HG02943 (cell line): ENCODE measurements at regions not wholly inside any gene's neighbourhood (a gene's known extent, or its start where the extent isn't known, plus 50 kb on each side); places are given as distances from the start of the nearest gene placed in this dataset.

Experiments
- ATAC-seq: cut with Tn5 transposase; IDR thresholded peaks from one replicate; pipeline ENCODE4 v1.9.1; 2021; ENCODE audit warnings: mild to moderate bottlenecking, low read depth, moderate library complexity; ENCODE audit not compliant: unreplicated experiment

GRCh38 chr3:459311-459670, 262.7 kb downstream of the CHL1 start:
- ATAC-seq = no peak

- no peak for ATAC-seq
Observed at GRCh38 chr3:461006-461405, 264.4 kb downstream of the CHL1 start.

GRCh38 chr3:462851-463250, 266.3 kb downstream of the CHL1 start:
- ATAC-seq = no peak

- peak; percentile 99 for ATAC-seq
Observed at GRCh38 chr3:463252-464192, 267.0 kb downstream of the CHL1 start.

- ATAC-seq = no peak
Observed at GRCh38 chr3:464255-464654, 267.7 kb downstream of the CHL1 start.

GRCh38 chr3:468172-468571, 271.6 kb downstream of the CHL1 start:
- ATAC-seq = no peak

GRCh38 chr3:473033-473800, 276.7 kb downstream of the CHL1 start:
- no peak for ATAC-seq

GRCh38 chr3:474828-475227, 278.3 kb downstream of the CHL1 start:
- ATAC-seq = no peak

- ATAC-seq = no peak
Observed at GRCh38 chr3:480070-480469, 283.5 kb downstream of the CHL1 start.

- ATAC-seq = no peak
Observed at GRCh38 chr3:481111-481510, 284.5 kb downstream of the CHL1 start.

GRCh38 chr3:481680-482079, 285.1 kb downstream of the CHL1 start:
- peak; percentile 53 for ATAC-seq

- no peak for ATAC-seq
Observed at GRCh38 chr3:482479-482878, 285.9 kb downstream of the CHL1 start.

GRCh38 chr3:484341-484740, 287.8 kb downstream of the CHL1 start:
- no peak for ATAC-seq

GRCh38 chr3:487614-488013, 291.1 kb downstream of the CHL1 start:
- ATAC-seq = no peak

- ATAC-seq = no peak
Observed at GRCh38 chr3:492586-493316, 296.2 kb downstream of the CHL1 start.

GRCh38 chr3:494190-494589, 297.6 kb downstream of the CHL1 start:
- no peak for ATAC-seq

- no peak for ATAC-seq
Observed at GRCh38 chr3:498487-498886, 301.9 kb downstream of the CHL1 start.

- ATAC-seq = no peak
Observed at GRCh38 chr3:499001-499761, 302.6 kb downstream of the CHL1 start.

GRCh38 chr3:502486-502885, 305.9 kb downstream of the CHL1 start:
- ATAC-seq = no peak

GRCh38 chr3:513301-513700, 316.7 kb downstream of the CHL1 start:
- ATAC-seq = no peak
